Erythroblast (primary cell): ENCODE measurements at regions not wholly inside any gene's neighbourhood (a gene's known extent, or its start where the extent isn't known, plus 50 kb on each side); places are given as distances from the start of the nearest gene placed in this dataset.

ENCODE experiments used
- GATA1 ChIP-seq: IDR thresholded peaks from 2 replicates; pipeline ENCODE4 v1.6.1; 2011; ENCODE audit warnings: low read depth, mild to moderate bottlenecking, control low read depth, low read length, moderate library complexity
- POLR2A ChIP-seq: IDR thresholded peaks from 2 replicates; pipeline ENCODE4 v1.6.1; 2011; ENCODE audit warnings: mild to moderate bottlenecking, low read length

- no peak for TF ChIP-seq POLR2A
- TF ChIP-seq GATA1: no peak
Measured at GRCh38 chr22:49689255-49689770, 138.4 kb downstream of the BRD1 start.
